ENCODE measurements at regions not wholly inside any gene's neighbourhood (a gene's known extent, or its start where the extent isn't known, plus 50 kb on each side); places are given as distances from the start of the nearest gene placed in this dataset.
A peak's percentile ranks its signal among the peaks of the same experiment; 100 is the strongest.
"Not testable (repeated sequence)": the region's sequence is repeated elsewhere in the genome, so short reads cannot be mapped to it uniquely, and the experiment has no call there.

GRCh38 chr10:42992957-42993390 is 83.9 kb upstream of the RET start:
- no peak overlapping the region for H3K4ac ChIP-seq (ENCODE audit: low read depth, low read length)
- no peak overlapping the region for H2BK12ac ChIP-seq (ENCODE audit: insufficient read length, low read depth, low read length)
- H3K27me3 ChIP-seq (ENCODE audit: insufficient read depth, low read length), result no peaks in the 10 kb centered on the region
- Mint-ChIP-seq H3K9me3 (no peaks in the 10 kb centered on the region; a peak in 1 of 5 replicates), H3K36me3 (ENCODE audit: insufficient read depth in 1 of 3, low read depth in 3 of 3) (no peaks in the 10 kb centered on the region), H3K4me1 (peaks cover 0 to 5% of the 10 kb centered on the region in 2 experiments; a peak in 1 of 4 replicates), H3K4me3 (no peak overlapping the region), H3K27ac (peak overlapping the region in 1 of 3 experiments; percentile 37; a peak in 1 of 7 replicates), H3K27me3 (ENCODE audit: low read depth) (no peaks in the 10 kb centered on the region; the same call in 1 of the 2 replicates)
- no peak overlapping the region for H4K91ac ChIP-seq (ENCODE audit: insufficient read length, low read depth, low read length)
- no peak overlapping the region for H2AFZ ChIP-seq (ENCODE audit: low read length)
- H4K5ac ChIP-seq (ENCODE audit: insufficient read length, low read depth, low read length), result no peak overlapping the region
- H2BK20ac ChIP-seq (ENCODE audit: low read depth, low read length, poor library complexity, severe bottlenecking), result no peak overlapping the region
- no peak overlapping the region for H3K56ac ChIP-seq (ENCODE audit: insufficient read length, low read depth, low read length)
- no peak overlapping the region for H3K23ac ChIP-seq (ENCODE audit: insufficient read length, low read depth, low read length)
- no peaks in the 10 kb centered on the region for H3K4me1 ChIP-seq (ENCODE audit: insufficient read depth, low read length)
- no peak overlapping the region for H2BK5ac ChIP-seq (ENCODE audit: insufficient read length, low read length)
- no peak overlapping the region for H2BK120ac ChIP-seq (ENCODE audit: low read depth, low read length, poor library complexity, severe bottlenecking)
- H4K20me1 ChIP-seq (ENCODE audit: control insufficient read depth, insufficient read depth, insufficient read length), result no peaks in the 10 kb centered on the region
- no peak overlapping the region for H3K9ac ChIP-seq (ENCODE audit: extremely low read depth, insufficient read length, low read length)
- no peak overlapping the region for H3K18ac ChIP-seq (ENCODE audit: insufficient read length, low read depth, low read length)
- no peak overlapping the region for H3K14ac ChIP-seq (ENCODE audit: insufficient read depth, low read length)
- no peak overlapping the region for H2AK5ac ChIP-seq (ENCODE audit: insufficient read length, low read length)
- no peak overlapping the region for H4K8ac ChIP-seq (replicated peaks; ENCODE audit: insufficient read length, low read depth, low read length)
- DNase-seq, result no peak
- H3T11ph ChIP-seq (ENCODE audit: low read length), result no peak overlapping the region
- WGBS (ENCODE audit: extremely low coverage, insufficient read length, low lambda C conversion rate), result no CpG with 5 or more reads among the region's 13 CpGs
- no peak for TF ChIP-seq CTCF (conservative IDR thresholded peaks at IDR 0.05)
- no peak overlapping the region for H3K4me2 ChIP-seq (ENCODE audit: insufficient read depth, insufficient read length, low read length)
- no peaks in the 10 kb centered on the region for H3K23me2 ChIP-seq (ENCODE audit: insufficient read length, low read depth, low read length, poor library complexity, severe bottlenecking)
- H3K27ac ChIP-seq (ENCODE audit: insufficient read length, low read depth, low read length), result no peak overlapping the region
- no peak overlapping the region for H2BK15ac ChIP-seq (ENCODE audit: low read depth, low read length)
- H3K9me3 ChIP-seq (ENCODE audit: control insufficient read depth, low read depth, low read length), result no peaks in the 10 kb centered on the region
- H3K79me1 ChIP-seq (ENCODE audit: insufficient read depth, low read depth, low read length, poor library complexity, severe bottlenecking), result no peaks in the 10 kb centered on the region
- no peaks in the 10 kb centered on the region for H3K79me2 ChIP-seq (ENCODE audit: insufficient read depth, low read length)

- not testable (repeated sequence) for H3K9ac ChIP-seq (ENCODE audit: extremely low read depth, insufficient read length, low read length); H3K18ac ChIP-seq (ENCODE audit: insufficient read length, low read depth, low read length); H3K4ac ChIP-seq (ENCODE audit: low read depth, low read length); H2BK12ac ChIP-seq (ENCODE audit: insufficient read length, low read depth, low read length); H3K23ac ChIP-seq (ENCODE audit: insufficient read length, low read depth, low read length); H2BK5ac ChIP-seq (ENCODE audit: insufficient read length, low read length); H3K27ac ChIP-seq (ENCODE audit: insufficient read length, low read depth, low read length); H3K14ac ChIP-seq (ENCODE audit: insufficient read depth, low read length); H2AFZ ChIP-seq (ENCODE audit: low read length); H3K27me3 Mint-ChIP-seq (ENCODE audit: low read depth); H2BK20ac ChIP-seq (ENCODE audit: low read depth, low read length, poor library complexity, severe bottlenecking); H2AK5ac ChIP-seq (ENCODE audit: insufficient read length, low read length); H4K20me1 ChIP-seq (ENCODE audit: control insufficient read depth, insufficient read depth, insufficient read length); H4K8ac ChIP-seq (replicated peaks; ENCODE audit: insufficient read length, low read depth, low read length); H3K4me1 Mint-ChIP-seq; H3K9me3 Mint-ChIP-seq; H3K79me2 ChIP-seq (ENCODE audit: insufficient read depth, low read length); H2BK15ac ChIP-seq (ENCODE audit: low read depth, low read length); H4K5ac ChIP-seq (ENCODE audit: insufficient read length, low read depth, low read length); H4K91ac ChIP-seq (ENCODE audit: insufficient read length, low read depth, low read length); H3K23me2 ChIP-seq (ENCODE audit: insufficient read length, low read depth, low read length, poor library complexity, severe bottlenecking); H3K79me1 ChIP-seq (ENCODE audit: insufficient read depth, low read depth, low read length, poor library complexity, severe bottlenecking); H3K27ac Mint-ChIP-seq; H3T11ph ChIP-seq (ENCODE audit: low read length); H3K4me1 ChIP-seq (ENCODE audit: insufficient read depth, low read length); H3K4me2 ChIP-seq (ENCODE audit: insufficient read depth, insufficient read length, low read length); H3K9me3 ChIP-seq (ENCODE audit: control insufficient read depth, low read depth, low read length); H3K56ac ChIP-seq (ENCODE audit: insufficient read length, low read depth, low read length); H2BK120ac ChIP-seq (ENCODE audit: low read depth, low read length, poor library complexity, severe bottlenecking); DNase-seq; H3K27me3 ChIP-seq (ENCODE audit: insufficient read depth, low read length); H3K36me3 Mint-ChIP-seq (ENCODE audit: insufficient read depth in 1 of 3, low read depth in 3 of 3); H3K4me3 Mint-ChIP-seq
- no CpG with 5 or more reads among the region's 2 CpGs for WGBS (ENCODE audit: extremely low coverage, insufficient read length, low lambda C conversion rate)
Observed at GRCh38 chr10:42994909-42995308, 82.0 kb upstream of the RET start.

All from H9 (cell line).